GM12878 (cell line): ENCODE measurements at regions not wholly inside any gene's neighbourhood (a gene's known extent, or its start where the extent isn't known, plus 50 kb on each side); places are given as distances from the start of the nearest gene placed in this dataset.

ENCODE experiments used
- ATAC-seq: fragments of 200-7000 bp; cut with Tn5 transposase; 3 replicates; pipeline ENCODE4 v1.9.1; 2020; ENCODE audit warnings: mild to moderate bottlenecking, moderate library complexity
- BruUV-seq: library from RNA; stranded (reverse); fragments of 400-500 nt; replicated peaks from 2 replicates; lab custom pipeline; 2021; lab: Mats Ljungman, UMichigan
- CTCF ChIA-PET: fragments of 300-600 bp; sonication (Branson Sonifier 250); formaldehyde crosslinking; extraction: SDS; loops from one replicate; lab custom pipeline; 2021; ENCODE audit warnings: inconsistent platforms; lab: Yijun Ruan, JAX
- POLR2A ChIA-PET: fragments of 350-600 bp; formaldehyde crosslinking; extraction: SDS; loops from one replicate; lab custom pipeline; 2021; ENCODE audit warnings: inconsistent platforms; lab: Charles Lee
- RAD21 ChIA-PET: fragments of 300-600 bp; sonication (Branson Sonifier 250); formaldehyde crosslinking; loops from one replicate; lab custom pipeline; 2023; ENCODE audit warnings: antibody characterized with exemption; ENCODE audit not compliant: unreplicated experiment; lab: Charles Lee
- SMC1A ChIA-PET: fragments of 300-600 bp; sonication (Branson Sonifier 250); formaldehyde crosslinking; loops from one replicate; lab custom pipeline; 2023; ENCODE audit not compliant: unreplicated experiment, uncharacterized antibody; lab: Charles Lee
- DNase-seq: peaks from one replicate; pipeline ENCODE4 v3.0.0-alpha.2; 2011; ENCODE audit warnings: low read depth, low spot score
- FAIRE-seq: peaks from 3 replicates; lab custom pipeline; 2011; peaks lifted over from hg19 to GRCh38; lab: Jason Lieb, UNC
- H2AFZ ChIP-seq: 2 replicates; pipeline ENCODE4 v1.6.0; 2011; ENCODE audit warnings: low read depth, low read length, control low read depth; ENCODE audit not compliant: control insufficient read depth
- H3K27ac ChIP-seq: 2 replicates; pipeline ENCODE4 v1.5.1; 2011; ENCODE audit warnings: control low read depth; ENCODE audit not compliant: control insufficient read depth, insufficient read depth
- H3K27me3 ChIP-seq, 2 experiments: replicated peaks in 1 of 2; 2 replicates each; pipeline versions ENCODE4 v1.6.0 to v1.6.1; 2011; ENCODE audit warnings: low read length in 1 of 2; ENCODE audit not compliant: control insufficient read depth in 2 of 2, insufficient read depth in 2 of 2
- H3K36me3 ChIP-seq, 2 experiments: 2 replicates each; pipeline ENCODE4 v1.5.1; 2011; ENCODE audit warnings: low read length in 1 of 2; ENCODE audit not compliant: control insufficient read depth in 2 of 2, insufficient read depth in 2 of 2
- H3K4me1 ChIP-seq: 2 replicates; pipeline ENCODE4 v1.6.1; 2011; ENCODE audit warnings: mild to moderate bottlenecking, low read length, moderate library complexity, mixed read lengths; ENCODE audit not compliant: control insufficient read depth, insufficient read depth
- H3K4me2 ChIP-seq: 2 replicates; pipeline ENCODE4 v1.6.0; 2011; ENCODE audit warnings: control low read depth; ENCODE audit not compliant: control insufficient read depth, insufficient read depth
- H3K4me3 ChIP-seq: fragments of 200-600 bp; sonication (generic); 2 replicates; pipeline ENCODE4 v1.5.1; 2016
- H3K79me2 ChIP-seq: 2 replicates; pipeline ENCODE4 v1.6.0; 2011; ENCODE audit warnings: low read length; ENCODE audit not compliant: control insufficient read depth, insufficient read depth
- H3K9ac ChIP-seq: 2 replicates; pipeline ENCODE4 v1.8.0; 2011; ENCODE audit warnings: low read length, control low read depth, mixed read lengths; ENCODE audit not compliant: control insufficient read depth, insufficient read depth
- H3K9me3 ChIP-seq: replicated peaks from 3 replicates; pipeline ENCODE4 v1.5.1; 2011; ENCODE audit warnings: mild to moderate bottlenecking, low read length; ENCODE audit not compliant: control insufficient read depth, insufficient read depth
- H4K20me1 ChIP-seq: 2 replicates; pipeline ENCODE4 v1.6.0; 2011; ENCODE audit not compliant: control insufficient read depth, insufficient read depth
- FOS ChIP-seq: IDR thresholded peaks from 3 replicates; pipeline ENCODE4 v1.6.1; 2011; ENCODE audit warnings: borderline replicate concordance; ENCODE audit not compliant: insufficient read length; ENCODE audit errors: extremely low read depth
- IRF3 ChIP-seq: fragments of 450-650 bp; IDR thresholded peaks from 2 replicates; pipeline ENCODE4 v1.6.1; 2014; ENCODE audit warnings: mild to moderate bottlenecking
- MEF2A ChIP-seq: IDR thresholded peaks from 2 replicates; pipeline ENCODE4 v1.6.1; 2011; ENCODE audit warnings: low read depth, mild to moderate bottlenecking, low read length, moderate library complexity; ENCODE audit not compliant: insufficient read depth
- NFIC ChIP-seq: IDR thresholded peaks from 2 replicates; pipeline ENCODE4 v1.6.1; 2012; ENCODE audit warnings: low read depth, mild to moderate bottlenecking, inconsistent platforms, low read length, moderate library complexity
- NFXL1 ChIP-seq: fragments of 450-650 bp; IDR thresholded peaks from 2 replicates; pipeline ENCODE4 v1.6.1; 2017; ENCODE audit warnings: antibody characterized with exemption, mild to moderate bottlenecking, borderline replicate concordance
- NR2C1 ChIP-seq: fragments of 450-650 bp; IDR thresholded peaks from 2 replicates; pipeline ENCODE4 v1.6.1; 2017; ENCODE audit warnings: antibody characterized with exemption, mild to moderate bottlenecking, moderate library complexity
- USF2 ChIP-seq: IDR thresholded peaks from 2 replicates; pipeline ENCODE4 v1.6.1; 2011; ENCODE audit warnings: low read depth, low read length, improper control_type of control experiment, borderline replicate concordance
- YY1 ChIP-seq: IDR thresholded peaks from 2 replicates; pipeline ENCODE4 v1.6.1; 2011; ENCODE audit warnings: low read depth, mild to moderate bottlenecking, low read length
- ZNF207 ChIP-seq: fragments of 450-650 bp; IDR thresholded peaks from 2 replicates; pipeline ENCODE4 v1.6.1; 2014; ENCODE audit warnings: antibody characterized with exemption, mild to moderate bottlenecking, borderline replicate concordance
- WGBS: methylation state at CpG from one replicate; pipeline ENCODE4 v1.1.6; 2016; ENCODE audit warnings: low lambda C conversion rate; ENCODE audit not compliant: insufficient replicate concordance, insufficient coverage; ENCODE audit errors: missing lambda C conversion rate; 5-methylcytosine and 5-hydroxymethylcytosine counted together
- in situ Hi-C: fragments of 300-500 bp; cut with MboI; formaldehyde crosslinking; loops from 9 replicates; pipeline ENCODE4 v1.14.3; 2018; ENCODE audit warnings: mixed read lengths
- intact Hi-C: fragments of 100-400 bp; cut with micrococcal nuclease; formaldehyde crosslinking; loops from one replicate; pipeline ENCODE4 v1.14.2; 2022; ENCODE audit not compliant: unreplicated experiment

- H4K20me1 ChIP-seq = no peaks in the 10 kb centered on the region
- in situ Hi-C loops = no loop called here
- peak; percentile 25; the same call in 2 of the 3 replicates for ATAC-seq
- H3K4me3 ChIP-seq = peak overlapping the region; percentile 69; the same call in 1 of the 2 replicates
- H3K27ac ChIP-seq = no peak overlapping the region
- no peaks in the 10 kb centered on the region; the same call in 1 of the 2 replicates for H3K4me1 ChIP-seq
- no peak overlapping the region for H2AFZ ChIP-seq
- BruUV-seq = no TSS peak
- POLR2A ChIA-PET = interaction anchor here (0.7 kb wide), 1 partner anchor 1694 kb away, joined by 3 read pairs; no protein-coding TSS in a partner anchor
- SMC1A ChIA-PET = no interaction called here
- TF ChIP-seq IRF3 (no peak), FOS (no peak), NR2C1 (no peak), USF2 (no peak), YY1 (no peak), MEF2A (no peak), ZNF207 (no peak), NFXL1 (no peak), NFIC (no peak)
- TF ChIP-seq, all 136 proteins: peak for 0
- no peaks in the 10 kb centered on the region for H3K79me2 ChIP-seq
- H3K27me3 ChIP-seq = peaks cover 7 to 41% of the 10 kb centered on the region in 2 experiments
- ChIA-PET CTCF (interaction anchor here (1.0 kb wide), 1 partner anchor 250 kb away, joined by 3 read pairs; no protein-coding TSS in a partner anchor), RAD21 (no interaction called here)
- no peaks in the 10 kb centered on the region for H3K9me3 ChIP-seq
- H3K36me3 ChIP-seq = no peaks in the 10 kb centered on the region
- intact Hi-C loops = loop anchor here (5.0 kb wide), 1 partner anchor 117 kb away; no protein-coding TSS in a partner anchor
- DNase-seq (no peak), FAIRE-seq (no peak)
- 6% methylated on average over 38 of the region's 58 CpGs for WGBS
- no peak overlapping the region for H3K9ac ChIP-seq
- H3K4me2 ChIP-seq = peak overlapping the region; percentile 74
These were observed 107.4 kb upstream of the KCTD1 start for GRCh38 chr18:26655525-26656430.
